ENCODE measurements at regions not wholly inside any gene's neighbourhood (a gene's known extent, or its start where the extent isn't known, plus 50 kb on each side); places are given as distances from the start of the nearest gene placed in this dataset.
A peak's percentile ranks its signal among the peaks of the same experiment; 100 is the strongest.
"Not testable (repeated sequence)": the region's sequence is repeated elsewhere in the genome, so short reads cannot be mapped to it uniquely, and the experiment has no call there.

GRCh38 chr11:45000918-45001317, 50.2 kb upstream of the TP53I11 start:
- DNase-seq, result no peak

GRCh38 chr11:45001466-45002165, 50.9 kb upstream of the TP53I11 start:
- DNase-seq, result no peak

GRCh38 chr11:45005106-45005505, 54.4 kb upstream of the TP53I11 start:
- DNase-seq, result peak in 1 of 3 experiments; percentile 56

- DNase-seq, result no peak
Measured at GRCh38 chr11:45007011-45007410, 56.3 kb upstream of the TP53I11 start.

GRCh38 chr11:45015983-45016382, 65.3 kb upstream of the TP53I11 start:
- DNase-seq, result not testable (repeated sequence)

- not testable (repeated sequence) for DNase-seq
Measured at GRCh38 chr11:45016446-45016845, 65.8 kb upstream of the TP53I11 start.

- DNase-seq, result no peak
Measured at GRCh38 chr11:45017329-45017728, 66.6 kb upstream of the TP53I11 start.

GRCh38 chr11:45021001-45021400, 70.3 kb upstream of the TP53I11 start:
- no peak for DNase-seq

GRCh38 chr11:45021692-45022141, 71.0 kb upstream of the TP53I11 start:
- DNase-seq, result peak in 2 of 3 experiments; percentile 41 to 67

GRCh38 chr11:45022294-45023064, 71.8 kb upstream of the TP53I11 start:
- DNase-seq, result no peak

- DNase-seq, result no peak
Measured at GRCh38 chr11:45023065-45023365, 72.3 kb upstream of the TP53I11 start.

GRCh38 chr11:45024316-45024715, 73.6 kb upstream of the TP53I11 start:
- no peak for DNase-seq

GRCh38 chr11:45024846-45025588, 74.3 kb upstream of the TP53I11 start:
- DNase-seq, result no peak

GRCh38 chr11:45025716-45026492, 75.2 kb upstream of the TP53I11 start:
- peak in 2 of 3 experiments; percentile 55 to 76 for DNase-seq

GRCh38 chr11:45026835-45027234, 76.2 kb upstream of the TP53I11 start:
- DNase-seq, result peak in 2 of 3 experiments; percentile 75 to 92

- no peak for DNase-seq
Measured at GRCh38 chr11:45027312-45027711, 76.6 kb upstream of the TP53I11 start.

GRCh38 chr11:45028911-45029682, 78.4 kb upstream of the TP53I11 start:
- peak in 1 of 3 experiments; percentile 38 for DNase-seq

- DNase-seq, result no peak
Measured at GRCh38 chr11:45030778-45031177, 80.1 kb upstream of the TP53I11 start.

GRCh38 chr11:45031912-45032519, 81.3 kb upstream of the TP53I11 start:
- DNase-seq, result no peak

- DNase-seq, result no peak
Measured at GRCh38 chr11:45035413-45035812, 84.7 kb upstream of the TP53I11 start.

GRCh38 chr11:45036010-45036409, 85.3 kb upstream of the TP53I11 start:
- no peak for DNase-seq

GRCh38 chr11:45036733-45037132, 86.0 kb upstream of the TP53I11 start:
- no peak for DNase-seq

All from NCI-H1417 (cell line).